ENCODE measurements at regions not wholly inside any gene's neighbourhood (a gene's known extent, or its start where the extent isn't known, plus 50 kb on each side); places are given as distances from the start of the nearest gene placed in this dataset.

- H2BK120ac ChIP-seq (replicated peaks; ENCODE audit: low read depth, low read length): no peak overlapping the region
- TF ChIP-seq ZNF274 (IDR thresholded peaks at IDR 0.05; ENCODE audit: borderline replicate concordance, extremely low read depth, low read length) (no peak), SUZ12 (IDR thresholded peaks at IDR 0.05; ENCODE audit: low read length) (no peak), SP1 (IDR thresholded peaks at IDR 0.05; ENCODE audit: low read depth, low read length) (no peak), GABPA (IDR thresholded peaks at IDR 0.05; ENCODE audit: borderline replicate concordance, insufficient read depth, low read length) (no peak)
Measured at GRCh38 chr17:71409712-71410111, 711.1 kb upstream of the SOX9 start.

More at GRCh38 chr17:71409712-71410111, 711.1 kb upstream of the SOX9 start:
- no peak overlapping the region for H2BK20ac ChIP-seq (ENCODE audit: low read length)
- FAIRE-seq (no peak), DNase-seq (ENCODE audit: low read depth in 1 of 2, low spot score in 2 of 2) (no peak)
- ChIA-PET CTCF (ENCODE audit: partially characterized antibody) (interaction anchor here (1.5 kb wide), 1 partner anchor 63 kb away, joined by 3 read pairs; no protein-coding TSS in a partner anchor), POLR2A (ENCODE audit: partially characterized antibody) (no interaction called here)
- H3K18ac ChIP-seq (ENCODE audit: extremely low read depth, low read length): no peak overlapping the region
- no peaks in the 10 kb centered on the region for H3K27me3 ChIP-seq (replicated peaks in 1 of 4; ENCODE audit: control insufficient read depth in 3 of 4, extremely low read depth in 1 of 4, insufficient read depth in 3 of 4, low read length in 3 of 4)
- no peak overlapping the region for H3K4me3 ChIP-seq (ENCODE audit: extremely low read depth in 1 of 4, insufficient read depth in 2 of 4, low read depth in 3 of 4, low read length in 4 of 4)
- no peak overlapping the region for H3K14ac ChIP-seq (ENCODE audit: insufficient read length)
- no peak overlapping the region for H4K5ac ChIP-seq (ENCODE audit: insufficient read length, low read depth, low read length)
- H3K56ac ChIP-seq (replicated peaks; ENCODE audit: insufficient read length, low read depth, low read length): no peak overlapping the region
- 91% methylated on average over 4 of the region's 4 CpGs; no CpG with 5 or more reads in 1 of the 2 experiments for WGBS, 2 experiments (ENCODE audit: extremely low coverage in 1 of 2, insufficient coverage in 1 of 2, insufficient read length in 1 of 2, insufficient replicate concordance in 2 of 2, low coverage in 1 of 2, low lambda C conversion rate in 2 of 2, missing lambda C conversion rate in 1 of 2)
- H4K8ac ChIP-seq (ENCODE audit: extremely low read depth, insufficient read depth, low read length): no peak overlapping the region
- no peak overlapping the region for H2BK5ac ChIP-seq (ENCODE audit: low read depth, low read length)
- no peak overlapping the region for H2BK12ac ChIP-seq (ENCODE audit: low read depth, low read length)
- H4K91ac ChIP-seq (replicated peaks; ENCODE audit: insufficient read length, low read length): no peak overlapping the region
- no peaks in the 10 kb centered on the region for H3K36me3 ChIP-seq (ENCODE audit: control insufficient read depth in 2 of 4, insufficient read depth in 4 of 4, low read length in 3 of 4)
- no peak overlapping the region for H3K4ac ChIP-seq (replicated peaks; ENCODE audit: insufficient read length, low read depth, low read length)
- H3K9ac ChIP-seq (replicated peaks in 1 of 4; ENCODE audit: extremely low read depth in 1 of 4, low read depth in 3 of 4, low read length in 3 of 4): no peak overlapping the region
- no peak overlapping the region for H3K4me2 ChIP-seq (ENCODE audit: insufficient read depth in 1 of 2, low read depth in 2 of 2, low read length in 2 of 2)
- H3K23me2 ChIP-seq (ENCODE audit: low read depth, low read length): no peaks in the 10 kb centered on the region
- H2AFZ ChIP-seq (ENCODE audit: low read length): no peak overlapping the region
- no peak overlapping the region for H3K23ac ChIP-seq (ENCODE audit: insufficient read length)
- H2BK15ac ChIP-seq (ENCODE audit: low read length): no peak overlapping the region
- no peak overlapping the region for H2AK5ac ChIP-seq (ENCODE audit: low read depth, low read length)
- no peaks in the 10 kb centered on the region for H3K9me3 ChIP-seq (ENCODE audit: insufficient read depth in 2 of 2, low read depth in 1 of 2, low read length in 1 of 2)
- H3K79me2 ChIP-seq (ENCODE audit: control insufficient read depth in 1 of 2, insufficient read depth in 2 of 2, low read length in 2 of 2): no peaks in the 10 kb centered on the region
- H3K27ac ChIP-seq (ENCODE audit: low read depth, low read length): no peak overlapping the region
- no peaks in the 10 kb centered on the region for H3K79me1 ChIP-seq (ENCODE audit: low read depth, low read length)
- no peaks in the 10 kb centered on the region for H4K20me1 ChIP-seq (replicated peaks in 1 of 2; ENCODE audit: control insufficient read depth in 1 of 2, insufficient read depth in 2 of 2, low read length in 2 of 2)
- H3K4me1 ChIP-seq (replicated peaks in 1 of 4; ENCODE audit: control insufficient read depth in 3 of 4, insufficient read depth in 4 of 4, low read length in 3 of 4): no peaks in the 10 kb centered on the region
